CMK (cell line): ENCODE measurements at regions not wholly inside any gene's neighbourhood (a gene's known extent, or its start where the extent isn't known, plus 50 kb on each side); places are given as distances from the start of the nearest gene placed in this dataset.

Experiments used
- DNase-seq: peaks from one replicate; pipeline ENCODE4 v3.0.0-alpha.2; 2010; ENCODE audit warnings: low read depth

- no peak for DNase-seq
Measured at GRCh38 chr11:109267293-109268095, 154.5 kb upstream of the C11orf87 start.

DNA sequence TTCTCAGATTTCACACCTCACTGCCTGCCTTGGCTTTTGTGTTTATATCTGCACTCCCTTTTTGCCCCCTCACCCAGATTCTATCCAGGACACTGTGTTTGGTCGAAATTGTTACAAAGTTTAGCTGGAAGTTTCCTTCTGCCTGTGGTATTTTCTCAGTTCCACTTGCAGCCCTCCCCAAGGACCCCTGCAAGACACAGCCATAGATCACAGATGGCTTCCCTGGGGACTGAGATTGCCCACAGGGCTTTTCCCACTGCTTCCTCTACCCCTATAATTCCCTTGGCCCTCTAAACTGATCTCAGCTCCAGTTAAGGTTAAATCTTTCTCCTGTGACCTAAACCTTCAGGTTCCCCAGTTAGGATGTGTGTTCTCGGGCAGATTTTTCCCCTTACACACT lies 146.1 kb upstream of the C11orf87 start:
- DNase-seq, result no peak

GRCh38 chr11:109285465-109285864 lies 136.5 kb upstream of the C11orf87 start:
- no peak for DNase-seq

DNA sequence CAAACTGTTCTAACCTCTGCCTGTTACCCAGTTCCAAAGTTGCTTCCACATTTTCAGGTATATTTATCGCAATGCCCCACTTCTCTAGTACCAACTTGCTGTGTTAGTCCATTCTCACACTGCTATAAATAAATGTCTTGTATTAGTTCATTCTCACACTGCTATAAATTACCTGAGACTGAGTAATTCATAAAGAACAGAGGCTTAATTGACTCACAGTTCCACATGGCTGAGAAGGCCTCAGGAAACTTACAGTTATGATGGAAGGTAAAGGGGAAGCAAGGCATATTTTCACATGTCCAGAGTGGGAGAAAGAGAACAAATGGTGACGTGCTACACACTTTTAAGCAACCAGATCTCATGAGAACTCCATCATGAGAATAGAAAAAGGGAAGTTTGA lies 130.4 kb upstream of the C11orf87 start:
- no peak for DNase-seq

DNA sequence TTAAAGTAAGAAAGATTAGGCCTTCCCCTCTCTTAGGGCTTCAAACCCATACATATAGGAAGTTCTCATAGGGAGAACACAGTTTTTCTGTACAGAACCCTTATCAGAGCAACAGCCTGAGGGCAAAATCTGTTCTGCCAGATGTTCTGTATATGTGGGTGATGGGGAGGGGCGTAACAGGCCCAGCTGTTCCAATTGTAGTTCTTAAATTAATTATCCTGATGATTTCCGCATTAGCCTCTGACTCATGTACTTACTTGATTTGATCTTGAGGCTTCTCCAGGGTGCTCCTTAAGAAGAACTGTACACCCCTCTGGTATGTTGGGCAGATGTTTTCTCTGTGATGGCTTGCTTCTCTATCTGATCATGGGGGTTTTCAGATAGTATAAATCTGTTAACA lies 123.1 kb upstream of the C11orf87 start:
- DNase-seq, result no peak

DNA sequence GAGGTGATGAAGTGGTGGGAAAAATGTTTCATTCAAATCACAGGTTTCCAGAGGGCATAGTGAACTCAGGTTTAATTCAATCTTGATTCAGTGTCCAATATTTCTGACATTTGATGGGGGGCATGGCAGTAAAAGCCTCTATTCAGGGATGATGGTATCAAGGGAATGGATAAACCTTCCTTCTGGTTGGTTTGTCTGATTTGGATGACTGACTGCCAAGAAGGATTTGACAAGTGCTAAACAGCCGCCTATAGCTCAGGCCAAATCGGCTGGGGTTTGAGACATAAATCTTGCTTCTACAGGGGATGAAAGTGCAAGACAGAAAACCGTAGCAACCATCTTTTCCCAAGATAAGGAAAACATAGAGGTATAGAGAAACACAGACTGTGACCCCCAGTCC lies 121.8 kb upstream of the C11orf87 start:
- DNase-seq, result no peak

- DNase-seq, result no peak
Measured at GRCh38 chr11:109302591-109303334, 119.2 kb upstream of the C11orf87 start.

- DNase-seq, result no peak
Measured at GRCh38 chr11:109303342-109303741, 118.6 kb upstream of the C11orf87 start.

GRCh38 chr11:109304159-109304558 lies 117.8 kb upstream of the C11orf87 start:
- DNase-seq, result no peak

DNA sequence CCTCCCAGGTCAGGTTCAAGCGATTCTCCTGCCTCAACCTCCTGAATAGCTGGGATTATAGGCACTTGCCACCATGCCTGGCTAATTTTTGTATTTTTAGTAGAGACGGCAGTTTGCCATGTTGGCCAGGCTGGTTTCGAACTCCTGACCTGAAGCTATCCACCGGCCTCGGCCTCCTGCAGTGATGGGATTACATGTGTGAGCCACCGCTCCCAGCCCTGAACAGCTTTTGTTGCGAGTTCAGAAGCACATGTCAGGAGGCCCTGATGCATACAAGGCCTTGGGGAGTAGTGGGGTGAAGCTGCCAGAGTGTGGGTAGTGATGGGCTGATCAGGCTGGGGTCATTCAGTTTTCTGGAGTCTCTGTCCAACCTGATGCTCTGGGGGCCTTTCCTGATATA lies 117.0 kb upstream of the C11orf87 start:
- DNase-seq, result no peak

DNA sequence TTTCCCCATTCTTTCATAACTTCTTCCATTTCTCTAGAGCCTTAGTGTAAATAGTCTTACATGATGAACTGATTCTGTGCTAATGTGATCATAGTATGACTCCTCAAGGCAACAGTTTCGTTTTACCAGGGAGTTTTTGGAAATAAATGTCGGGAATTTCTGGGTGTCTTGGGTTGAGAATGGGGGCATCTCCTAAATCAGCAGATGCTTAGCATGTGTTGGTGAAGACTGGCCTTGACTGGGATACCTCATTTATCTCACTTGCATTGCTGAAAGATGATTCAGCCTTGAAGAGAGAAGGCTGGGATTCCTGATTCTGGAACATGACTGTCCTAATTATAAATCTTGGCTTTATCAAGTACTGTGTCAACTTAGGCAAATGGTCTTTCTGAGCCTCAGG lies 115.7 kb upstream of the C11orf87 start:
- DNase-seq, result no peak

- no peak for DNase-seq
Measured at GRCh38 chr11:109307366-109307765, 114.6 kb upstream of the C11orf87 start.

GRCh38 chr11:109308551-109308950 lies 113.4 kb upstream of the C11orf87 start:
- DNase-seq, result no peak

GRCh38 chr11:109309153-109309552 lies 112.8 kb upstream of the C11orf87 start:
- DNase-seq, result no peak

- no peak for DNase-seq
Measured at GRCh38 chr11:109317726-109318125, 104.3 kb upstream of the C11orf87 start.

- no peak for DNase-seq
Measured at GRCh38 chr11:109320595-109320994, 101.4 kb upstream of the C11orf87 start.

- DNase-seq, result no peak
Measured at GRCh38 chr11:109326781-109327180, 95.2 kb upstream of the C11orf87 start.

- no peak for DNase-seq
Measured at GRCh38 chr11:109329716-109330115, 92.3 kb upstream of the C11orf87 start.

- no peak for DNase-seq
Measured at GRCh38 chr11:109338131-109338530, 83.9 kb upstream of the C11orf87 start.

DNA sequence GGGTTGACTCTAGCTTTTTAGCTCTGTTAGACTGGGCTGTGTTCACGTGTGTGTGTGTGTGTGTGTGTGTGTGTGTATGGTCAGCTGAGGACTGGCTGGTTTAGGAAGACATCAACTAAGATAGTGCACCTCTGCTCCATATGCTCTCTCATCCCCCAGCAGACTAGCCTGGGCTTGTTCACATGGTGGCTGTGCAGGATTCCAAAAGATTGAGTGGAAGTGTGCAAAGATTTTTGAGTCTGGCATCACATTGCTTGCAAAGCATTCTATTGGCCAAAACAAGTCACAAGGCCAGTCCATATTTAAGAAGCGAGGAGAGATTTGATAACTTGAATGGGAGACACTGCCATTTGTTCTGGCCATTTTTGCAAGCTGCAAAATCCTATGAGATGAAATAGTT lies 79.7 kb upstream of the C11orf87 start:
- DNase-seq, result no peak

DNA sequence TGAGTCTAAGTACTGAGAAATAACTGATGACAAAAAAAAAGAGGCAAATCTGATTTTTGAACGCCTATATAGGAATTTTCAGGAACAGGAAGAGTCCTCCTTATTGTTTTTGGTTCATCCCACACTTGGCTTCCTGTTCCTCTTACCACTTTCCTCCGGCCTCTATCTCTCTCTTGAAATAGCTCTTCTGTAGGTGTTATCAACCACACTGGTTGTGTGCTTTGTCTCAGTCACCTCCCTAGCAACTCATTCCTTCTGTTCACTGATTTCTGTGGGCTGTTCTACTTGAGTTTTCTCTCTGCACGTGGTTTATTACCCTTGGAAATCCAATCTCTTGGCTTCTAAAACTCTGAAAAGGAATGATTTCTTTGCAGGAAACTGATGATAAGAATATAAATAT lies 78.7 kb upstream of the C11orf87 start:
- DNase-seq, result no peak

GRCh38 chr11:109347304-109347703 lies 74.7 kb upstream of the C11orf87 start:
- no peak for DNase-seq

DNA sequence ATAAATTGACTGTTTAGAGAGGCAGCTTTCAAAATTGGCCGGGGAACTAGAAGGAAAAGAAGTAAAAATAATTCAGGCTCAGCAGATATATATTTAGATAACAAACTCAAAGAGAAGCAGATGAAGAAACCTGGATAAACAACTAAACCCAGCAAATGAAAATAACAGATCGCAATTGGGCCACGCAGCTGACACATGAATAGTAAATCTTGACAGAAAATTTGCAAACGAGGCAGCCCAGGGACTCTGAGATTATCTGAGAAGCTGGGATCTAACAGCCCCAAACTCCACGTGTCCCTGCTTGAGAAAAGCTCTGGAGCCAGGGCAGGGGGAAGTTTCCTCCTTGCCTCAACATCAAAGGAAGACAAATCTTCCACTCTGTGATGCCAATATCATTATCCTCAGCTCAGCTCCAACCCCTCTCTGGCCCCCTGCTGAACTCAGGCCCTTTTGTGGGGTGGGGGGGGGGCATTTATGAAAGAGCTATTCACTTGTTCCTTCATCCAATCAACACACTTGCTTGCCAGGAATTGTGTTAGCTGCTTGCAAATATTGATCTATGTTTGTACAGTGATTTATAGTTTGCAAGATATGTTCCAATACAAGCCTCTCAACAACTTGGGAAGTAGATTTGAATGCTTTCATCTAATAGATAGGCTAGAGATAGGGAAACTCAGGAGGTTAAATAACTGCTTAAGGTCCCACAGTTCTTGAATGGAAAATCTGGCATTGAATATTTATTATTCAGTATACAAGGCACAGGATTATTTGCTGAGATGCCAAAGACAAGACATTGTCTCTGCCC lies 72.5 kb upstream of the C11orf87 start:
- DNase-seq, result no peak
